Hepatocyte (in vitro differentiated cells): ENCODE measurements at regions not wholly inside any gene's neighbourhood (a gene's known extent, or its start where the extent isn't known, plus 50 kb on each side); places are given as distances from the start of the nearest gene placed in this dataset.

Experiments
- DNase-seq: peaks from one replicate; pipeline ENCODE4 v3.0.0-alpha.2; 2016; ENCODE audit warnings: low spot score
- H2AFZ ChIP-seq: fragments of 200-600 bp; sonication (generic); 2 replicates; pipeline ENCODE4 v1.6.0; 2016; ENCODE audit warnings: antibody characterized with exemption, mild to moderate bottlenecking
- H3K27ac ChIP-seq: fragments of 200-600 bp; sonication (generic); 2 replicates; pipeline ENCODE4 v1.5.1; 2016; ENCODE audit warnings: mild to moderate bottlenecking
- H3K27me3 ChIP-seq: fragments of 200-600 bp; sonication (generic); 2 replicates; pipeline ENCODE4 v1.6.1; 2016
- H3K36me3 ChIP-seq: fragments of 200-600 bp; sonication (generic); replicated peaks from 2 replicates; pipeline ENCODE4 v1.5.1; 2016; ENCODE audit warnings: low read depth; ENCODE audit not compliant: insufficient read depth
- H3K4me1 ChIP-seq: fragments of 200-600 bp; sonication (generic); 2 replicates; pipeline ENCODE4 v1.5.1; 2016; ENCODE audit warnings: mild to moderate bottlenecking, moderate library complexity; ENCODE audit not compliant: insufficient read depth
- H3K4me2 ChIP-seq: fragments of 200-600 bp; sonication (generic); 2 replicates; pipeline ENCODE4 v1.6.0; 2016
- H3K4me3 ChIP-seq: fragments of 200-600 bp; sonication (generic); 2 replicates; pipeline ENCODE4 v1.5.1; 2016; ENCODE audit warnings: mild to moderate bottlenecking
- H3K79me2 ChIP-seq: fragments of 200-600 bp; sonication (generic); 2 replicates; pipeline ENCODE4 v1.6.0; 2017; ENCODE audit warnings: mild to moderate bottlenecking
- H3K9me2 ChIP-seq: fragments of 200-600 bp; sonication (generic); replicated peaks from 2 replicates; pipeline ENCODE4 v1.6.0; 2017; ENCODE audit warnings: mild to moderate bottlenecking; ENCODE audit not compliant: insufficient read depth
- H3K9me3 ChIP-seq: fragments of 200-600 bp; sonication (generic); 2 replicates; pipeline ENCODE4 v1.5.1; 2016; ENCODE audit warnings: low read depth, mild to moderate bottlenecking
- H4K20me1 ChIP-seq: fragments of 200-600 bp; sonication (generic); 2 replicates; pipeline ENCODE4 v1.6.0; 2016; ENCODE audit warnings: mild to moderate bottlenecking; ENCODE audit not compliant: insufficient read depth, poor library complexity, severe bottlenecking
- CTCF ChIP-seq: fragments of 200-600 bp; sonication (generic); IDR thresholded peaks from 2 replicates; pipeline ENCODE4 v1.5.1; 2016; ENCODE audit warnings: antibody characterized with exemption, mild to moderate bottlenecking; ENCODE audit not compliant: poor library complexity
- EZH2 ChIP-seq: fragments of 200-600 bp; sonication (generic); IDR thresholded peaks from 2 replicates; pipeline ENCODE4 v1.6.1; 2016; ENCODE audit warnings: antibody characterized with exemption, mild to moderate bottlenecking, borderline replicate concordance
- EZH2phosphoT487 ChIP-seq: fragments of 200-600 bp; sonication (generic); IDR thresholded peaks from one replicate; pipeline ENCODE4 v1.6.1; 2018; ENCODE audit warnings: antibody characterized with exemption, mild to moderate bottlenecking, low read depth, moderate library complexity; ENCODE audit not compliant: unreplicated experiment, severe bottlenecking
- WGBS: methylation state at CpG from one replicate; pipeline ENCODE4 v1.1.6; 2016; ENCODE audit warnings: low lambda C conversion rate; ENCODE audit errors: missing lambda C conversion rate; 5-methylcytosine and 5-hydroxymethylcytosine counted together

DNA sequence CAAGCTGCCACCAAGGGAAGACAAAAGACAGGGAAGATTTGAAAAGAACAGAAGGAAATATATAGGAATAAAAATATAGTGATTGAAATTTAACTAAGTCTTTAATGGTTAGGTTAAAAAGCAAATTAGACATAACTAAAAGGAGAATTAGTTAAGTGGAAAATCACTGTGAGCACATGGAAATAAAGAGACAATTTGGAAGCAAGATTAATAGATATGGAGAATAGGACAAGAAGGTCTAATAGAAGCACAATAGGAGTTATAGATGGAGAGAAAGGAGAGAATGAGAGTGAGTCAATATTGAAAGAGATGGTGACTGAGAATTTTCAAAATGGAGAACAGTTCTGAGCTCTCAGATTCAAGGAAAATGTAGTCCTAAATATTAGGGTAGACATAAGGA, 176.9 kb downstream of the ASB1 start:
- no peak for TF ChIP-seq EZH2phosphoT487
- TF ChIP-seq EZH2 = no peak
- no peak for TF ChIP-seq CTCF
- Histone ChIP-seq H3K4me1 (peaks cover 11% of the 10 kb centered on the region), H3K9me3 (peaks cover 9% of the 10 kb centered on the region), H3K79me2 (no peaks in the 10 kb centered on the region), H3K9me2 (no peaks in the 10 kb centered on the region), H3K4me2 (no peak overlapping the region), H3K4me3 (no peak overlapping the region), H3K27ac (no peak overlapping the region), H3K36me3 (no peaks in the 10 kb centered on the region), H4K20me1 (no peaks in the 10 kb centered on the region), H3K27me3 (no peaks in the 10 kb centered on the region), H2AFZ (no peak overlapping the region)
- no peak for DNase-seq

GRCh38 chr2:238606311-238606710, 179.6 kb downstream of the ASB1 start:
- Histone ChIP-seq H3K9me3 (peaks cover 9% of the 10 kb centered on the region), H3K36me3 (no peaks in the 10 kb centered on the region), H3K4me2 (no peak overlapping the region), H3K9me2 (no peaks in the 10 kb centered on the region), H3K79me2 (no peaks in the 10 kb centered on the region), H3K27ac (no peak overlapping the region), H3K27me3 (no peaks in the 10 kb centered on the region), H2AFZ (no peak overlapping the region), H4K20me1 (no peaks in the 10 kb centered on the region), H3K4me3 (no peak overlapping the region), H3K4me1 (peaks cover 11% of the 10 kb centered on the region)
- no peak for DNase-seq
- no peak for TF ChIP-seq EZH2
- TF ChIP-seq EZH2phosphoT487 = no peak
- 86% methylated on average over 4 of the region's 4 CpGs for WGBS

GRCh38 chr2:238613610-238614009, 186.9 kb downstream of the ASB1 start:
- 92% methylated on average over 5 of the region's 5 CpGs for WGBS
- H3K4me1 ChIP-seq = no peaks in the 10 kb centered on the region
- no peak for TF ChIP-seq EZH2
- no peak for TF ChIP-seq CTCF
- TF ChIP-seq EZH2phosphoT487 = no peak
- H3K9me3 ChIP-seq = no peaks in the 10 kb centered on the region
- H4K20me1 ChIP-seq = no peaks in the 10 kb centered on the region
- no peaks in the 10 kb centered on the region for H3K79me2 ChIP-seq
- DNase-seq = no peak
- no peaks in the 10 kb centered on the region for H3K36me3 ChIP-seq
- no peak overlapping the region for H3K4me3 ChIP-seq
- no peak overlapping the region for H2AFZ ChIP-seq
- H3K9me2 ChIP-seq = no peaks in the 10 kb centered on the region
- H3K27me3 ChIP-seq = no peaks in the 10 kb centered on the region
- no peak overlapping the region for H3K27ac ChIP-seq
- H3K4me2 ChIP-seq = no peak overlapping the region

GRCh38 chr2:238614376-238614775, 187.6 kb downstream of the ASB1 start:
- H3K4me3 ChIP-seq = no peak overlapping the region
- DNase-seq = no peak
- no peaks in the 10 kb centered on the region for H4K20me1 ChIP-seq
- no peaks in the 10 kb centered on the region for H3K27me3 ChIP-seq
- no peaks in the 10 kb centered on the region for H3K36me3 ChIP-seq
- H3K79me2 ChIP-seq = no peaks in the 10 kb centered on the region
- no peak overlapping the region for H3K4me2 ChIP-seq
- H3K9me3 ChIP-seq = no peaks in the 10 kb centered on the region
- H3K27ac ChIP-seq = no peak overlapping the region
- no peak overlapping the region for H2AFZ ChIP-seq
- TF ChIP-seq CTCF (no peak), EZH2 (no peak), EZH2phosphoT487 (no peak)
- no peaks in the 10 kb centered on the region for H3K9me2 ChIP-seq
- no peaks in the 10 kb centered on the region for H3K4me1 ChIP-seq
